Fibroblast of lung (primary cell): ENCODE measurements at regions not wholly inside any gene's neighbourhood (a gene's known extent, or its start where the extent isn't known, plus 50 kb on each side); places are given as distances from the start of the nearest gene placed in this dataset.

ENCODE experiments used
- EZH2 ChIP-seq: IDR thresholded peaks from 2 replicates; pipeline ENCODE4 v1.5.1; 2012; ENCODE audit warnings: low read length, control low read depth, mild to moderate bottlenecking; ENCODE audit errors: missing control alignments
- TF ChIP-seq, protein P1 (sequence below), 2 donors: IDR thresholded peaks in 1 of 2; conservative IDR thresholded peaks in 1 of 2; 1 replicate in 1 of 2; 2 replicates in 1 of 2; pipeline ENCODE4 v1.5.1; 2011 to 2012; ENCODE audit warnings: low read length in 2 of 2, control low read depth in 1 of 2, inconsistent platforms in 1 of 2, low read depth in 1 of 2, mild to moderate bottlenecking in 1 of 2

DNA sequence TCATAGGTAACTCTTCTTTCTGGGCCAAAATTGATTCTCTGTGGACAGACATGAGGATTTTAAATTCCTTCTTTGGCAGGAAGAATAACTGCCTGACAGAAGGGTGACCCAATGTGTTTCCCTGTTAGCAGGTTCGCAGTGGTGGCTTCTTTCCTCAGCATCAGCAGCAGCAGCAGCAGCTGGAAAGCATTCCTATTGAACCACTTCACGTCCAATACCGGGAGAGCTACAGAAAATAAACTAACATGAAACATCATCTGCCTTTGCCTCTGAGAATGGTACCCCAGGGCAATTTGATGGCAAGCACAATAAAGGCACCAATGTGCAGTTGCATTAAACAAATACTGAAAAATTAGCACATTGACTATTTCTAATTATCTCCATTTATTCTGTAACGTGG is 214.5 kb downstream of the TMEM167A start:
- TF ChIP-seq, protein P1, sequence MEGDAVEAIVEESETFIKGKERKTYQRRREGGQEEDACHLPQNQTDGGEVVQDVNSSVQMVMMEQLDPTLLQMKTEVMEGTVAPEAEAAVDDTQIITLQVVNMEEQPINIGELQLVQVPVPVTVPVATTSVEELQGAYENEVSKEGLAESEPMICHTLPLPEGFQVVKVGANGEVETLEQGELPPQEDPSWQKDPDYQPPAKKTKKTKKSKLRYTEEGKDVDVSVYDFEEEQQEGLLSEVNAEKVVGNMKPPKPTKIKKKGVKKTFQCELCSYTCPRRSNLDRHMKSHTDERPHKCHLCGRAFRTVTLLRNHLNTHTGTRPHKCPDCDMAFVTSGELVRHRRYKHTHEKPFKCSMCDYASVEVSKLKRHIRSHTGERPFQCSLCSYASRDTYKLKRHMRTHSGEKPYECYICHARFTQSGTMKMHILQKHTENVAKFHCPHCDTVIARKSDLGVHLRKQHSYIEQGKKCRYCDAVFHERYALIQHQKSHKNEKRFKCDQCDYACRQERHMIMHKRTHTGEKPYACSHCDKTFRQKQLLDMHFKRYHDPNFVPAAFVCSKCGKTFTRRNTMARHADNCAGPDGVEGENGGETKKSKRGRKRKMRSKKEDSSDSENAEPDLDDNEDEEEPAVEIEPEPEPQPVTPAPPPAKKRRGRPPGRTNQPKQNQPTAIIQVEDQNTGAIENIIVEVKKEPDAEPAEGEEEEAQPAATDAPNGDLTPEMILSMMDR (conservative IDR thresholded peaks at IDR 0.05 in 1 of 2, IDR thresholded peaks at IDR 0.05 in 1 of 2; ENCODE audit: low read depth in 1 of 2, low read length in 2 of 2), result no peak
- TF ChIP-seq EZH2, result no peak
